EH (cell line): ENCODE measurements at regions not wholly inside any gene's neighbourhood (a gene's known extent, or its start where the extent isn't known, plus 50 kb on each side); places are given as distances from the start of the nearest gene placed in this dataset.
A peak's percentile ranks its signal among the peaks of the same experiment; 100 is the strongest.

Source experiments
- DNase-seq: peaks from one replicate; pipeline ENCODE4 v3.0.0-alpha.2; 2015; ENCODE audit warnings: low read depth

GRCh38 chr21:21605521-21605920, 607.3 kb downstream of the NCAM2 start:
- no peak for DNase-seq

GRCh38 chr21:21606041-21606440, 607.8 kb downstream of the NCAM2 start:
- no peak for DNase-seq

GRCh38 chr21:21612466-21612865, 614.3 kb downstream of the NCAM2 start:
- peak; percentile 70 for DNase-seq

- no peak for DNase-seq
Observed at GRCh38 chr21:21614966-21615365, 616.8 kb downstream of the NCAM2 start.

GRCh38 chr21:21622460-21623234, 624.4 kb downstream of the NCAM2 start:
- DNase-seq, result no peak

- DNase-seq, result peak; percentile 22
Observed at GRCh38 chr21:21624674-21625073, 626.5 kb downstream of the NCAM2 start.

GRCh38 chr21:21631961-21632360, 633.8 kb downstream of the NCAM2 start:
- no peak for DNase-seq

- DNase-seq, result no peak
Observed at GRCh38 chr21:21632926-21633325, 634.7 kb downstream of the NCAM2 start.

GRCh38 chr21:21661741-21662140, 663.5 kb downstream of the NCAM2 start:
- DNase-seq, result no peak

- no peak for DNase-seq
Observed at GRCh38 chr21:21662776-21663175, 664.6 kb downstream of the NCAM2 start.

- DNase-seq, result peak; percentile 22
Observed at GRCh38 chr21:21664871-21665270, 666.7 kb downstream of the NCAM2 start.

- DNase-seq, result no peak
Observed at GRCh38 chr21:21666689-21667088, 668.5 kb downstream of the NCAM2 start.

- DNase-seq, result no peak
Observed at GRCh38 chr21:21668198-21668597, 670.0 kb downstream of the NCAM2 start.

GRCh38 chr21:21673959-21674358, 675.8 kb downstream of the NCAM2 start:
- DNase-seq, result no peak

- no peak for DNase-seq
Observed at GRCh38 chr21:21675601-21676000, 677.4 kb downstream of the NCAM2 start.

GRCh38 chr21:21682172-21682571, 684.0 kb downstream of the NCAM2 start:
- DNase-seq, result peak; percentile 77

GRCh38 chr21:21688889-21689288, 690.7 kb downstream of the NCAM2 start:
- DNase-seq, result peak; percentile 43

- peak; percentile 16 for DNase-seq
Observed at GRCh38 chr21:21690068-21690665, 692.0 kb downstream of the NCAM2 start.

GRCh38 chr21:21712748-21713520, 714.7 kb downstream of the NCAM2 start:
- DNase-seq, result peak; percentile 72

- DNase-seq, result peak; percentile 29
Observed at GRCh38 chr21:21713651-21714180, 715.5 kb downstream of the NCAM2 start.

- peak; percentile 93 for DNase-seq
Observed at GRCh38 chr21:21714426-21714825, 716.2 kb downstream of the NCAM2 start.

GRCh38 chr21:21715266-21715969, 717.2 kb downstream of the NCAM2 start:
- peak; percentile 91 for DNase-seq
